Activated CD8-positive, alpha-beta T cell treated with anti-CD3 and anti-CD28 coated beads for 36 hours (primary cell): ENCODE measurements at regions not wholly inside any gene's neighbourhood (a gene's known extent, or its start where the extent isn't known, plus 50 kb on each side); places are given as distances from the start of the nearest gene placed in this dataset.

ENCODE experiments used
- ATAC-seq: fragments of 200-7000 bp; cut with Tn5 transposase; one replicate; pipeline ENCODE4 v1.10.0; 2021; ENCODE audit warnings: mild to moderate bottlenecking, moderate library complexity
- CTCF ChIA-PET: fragments of 350-600 bp; sonication (Branson Sonifier 250); formaldehyde crosslinking; loops from one replicate; lab custom pipeline; 2021; ENCODE audit warnings: antibody characterized with exemption; lab: Charles Lee
- POLR2A ChIA-PET: fragments of 350-600 bp; sonication (Branson Sonifier 250); formaldehyde crosslinking; loops from one replicate; lab custom pipeline; 2021; ENCODE audit warnings: antibody characterized with exemption; lab: Charles Lee
- DNase-seq: peaks from one replicate; pipeline ENCODE4 v3.0.0-alpha.2; 2020
- H3K27ac Mint-ChIP-seq: one replicate; pipeline ENCODE4 v1.8.0; 2021; ENCODE audit warnings: mild to moderate bottlenecking, mixed read lengths
- H3K27me3 Mint-ChIP-seq: one replicate; pipeline ENCODE4 v1.8.0; 2021; ENCODE audit warnings: mixed read lengths
- H3K36me3 Mint-ChIP-seq: one replicate; pipeline ENCODE4 v1.8.0; 2021; ENCODE audit warnings: low read depth, mixed read lengths
- H3K4me1 Mint-ChIP-seq: one replicate; pipeline ENCODE4 v1.8.0; 2021; ENCODE audit warnings: low read depth, mixed read lengths
- H3K4me3 Mint-ChIP-seq: one replicate; pipeline ENCODE4 v1.8.0; 2021; ENCODE audit warnings: mild to moderate bottlenecking, moderate library complexity, mixed read lengths
- H3K9me3 Mint-ChIP-seq: one replicate; pipeline ENCODE4 v1.8.0; 2021; ENCODE audit warnings: mixed read lengths
- CTCF ChIP-seq: fragments of 200-600 bp; IDR thresholded peaks from one replicate; pipeline ENCODE4 v1.8.0; 2022; ENCODE audit warnings: antibody characterized with exemption, mild to moderate bottlenecking
- intact Hi-C: fragments of 100-400 bp; cut with micrococcal nuclease; formaldehyde crosslinking; loops from one replicate; pipeline ENCODE4 v1.10.0; 2022

- ChIA-PET POLR2A (no interaction called here), CTCF (no interaction called here)
- DNase-seq (no peak), ATAC-seq (no peak)
- Mint-ChIP-seq H3K27me3 (no peaks in the 10 kb centered on the region), H3K9me3 (no peaks in the 10 kb centered on the region), H3K27ac (no peak overlapping the region), H3K36me3 (no peaks in the 10 kb centered on the region), H3K4me3 (no peak overlapping the region), H3K4me1 (no peaks in the 10 kb centered on the region)
- TF ChIP-seq CTCF: no peak
- intact Hi-C loops: no loop called here
Measured at GRCh38 chr3:104835376-104835775, 531.3 kb upstream of the ALCAM start.

DNA sequence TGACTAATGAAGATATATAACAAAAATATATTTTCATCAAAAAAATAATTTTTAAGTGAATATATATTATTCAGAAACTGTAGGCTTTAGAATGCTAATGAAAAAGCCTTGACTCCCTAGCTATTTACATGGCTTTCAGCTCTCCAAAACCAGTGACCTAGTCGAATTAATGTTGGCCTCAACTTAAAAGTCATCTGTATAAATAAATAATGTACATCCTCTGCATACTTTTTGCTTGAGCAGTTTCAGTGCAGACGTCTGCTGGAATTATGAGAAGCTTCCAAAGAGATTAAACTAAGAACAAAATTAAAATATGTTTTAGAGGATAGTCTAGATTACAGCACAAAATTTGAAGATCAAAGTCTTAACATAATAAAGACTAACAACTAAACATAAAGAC, 520.4 kb upstream of the ALCAM start:
- intact Hi-C loops: no loop called here
- Mint-ChIP-seq H3K27me3 (no peaks in the 10 kb centered on the region), H3K4me1 (no peaks in the 10 kb centered on the region), H3K9me3 (peaks cover 4% of the 10 kb centered on the region), H3K27ac (no peak overlapping the region), H3K36me3 (no peaks in the 10 kb centered on the region), H3K4me3 (no peak overlapping the region)
- DNase-seq (no peak), ATAC-seq (no peak)
- TF ChIP-seq CTCF: no peak
- POLR2A ChIA-PET: no interaction called here
- CTCF ChIA-PET: no interaction called here

DNA sequence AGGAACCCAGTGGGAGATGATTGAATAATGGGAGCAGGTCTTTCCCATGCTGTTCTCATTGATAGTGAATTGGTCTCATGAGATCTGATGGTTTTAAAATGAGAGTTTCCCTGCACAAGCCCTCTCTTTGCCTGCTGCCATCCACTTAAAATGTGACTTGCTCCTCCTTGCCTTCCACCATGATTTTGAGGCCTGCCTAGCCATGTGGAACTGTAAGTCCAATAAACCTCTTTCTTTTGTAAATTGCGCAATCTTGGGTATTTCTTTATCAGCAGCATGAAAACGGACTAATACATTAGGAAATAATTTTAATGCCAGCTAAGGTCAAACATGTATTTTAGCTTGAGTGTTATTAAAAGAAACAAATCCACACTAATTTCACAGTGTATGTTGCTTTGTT, 517.6 kb upstream of the ALCAM start:
- ATAC-seq (no peak), DNase-seq (no peak)
- Mint-ChIP-seq H3K27ac (no peak overlapping the region), H3K4me1 (no peaks in the 10 kb centered on the region), H3K36me3 (no peaks in the 10 kb centered on the region), H3K9me3 (peaks cover 4% of the 10 kb centered on the region), H3K27me3 (no peaks in the 10 kb centered on the region), H3K4me3 (no peak overlapping the region)
- CTCF ChIA-PET: no interaction called here
- intact Hi-C loops: no loop called here
- TF ChIP-seq CTCF: no peak
- POLR2A ChIA-PET: no interaction called here

DNA sequence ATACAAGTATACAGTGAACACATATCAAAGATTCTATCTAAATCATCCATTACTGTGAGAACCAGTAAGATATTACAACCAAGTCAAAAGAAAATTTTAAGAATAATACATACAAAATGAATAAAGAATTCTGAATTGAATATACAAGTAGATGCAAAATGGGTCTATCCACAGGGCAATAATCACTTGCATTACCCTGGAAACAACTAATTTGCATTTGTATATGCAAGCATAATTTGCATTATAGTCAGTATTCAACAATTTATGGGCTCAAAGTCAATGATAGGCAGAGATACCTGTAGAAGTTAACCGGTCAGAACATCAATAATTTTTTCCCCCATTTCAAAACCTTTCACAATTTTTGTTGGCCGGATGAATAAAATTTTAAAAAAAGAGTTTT, 512.2 kb upstream of the ALCAM start:
- no peak overlapping the region for H3K4me3 Mint-ChIP-seq
- H3K9me3 Mint-ChIP-seq: peaks cover 2% of the 10 kb centered on the region
- POLR2A ChIA-PET: no interaction called here
- H3K36me3 Mint-ChIP-seq: no peaks in the 10 kb centered on the region
- H3K27ac Mint-ChIP-seq: no peak overlapping the region
- no peak for TF ChIP-seq CTCF
- H3K4me1 Mint-ChIP-seq: no peaks in the 10 kb centered on the region
- CTCF ChIA-PET: no interaction called here
- ATAC-seq (no peak), DNase-seq (no peak)
- H3K27me3 Mint-ChIP-seq: no peaks in the 10 kb centered on the region
- intact Hi-C loops: no loop called here

- H3K9me3 Mint-ChIP-seq: peaks cover 2% of the 10 kb centered on the region
- POLR2A ChIA-PET: no interaction called here
- DNase-seq (no peak), ATAC-seq (no peak)
- intact Hi-C loops: no loop called here
- H3K4me1 Mint-ChIP-seq: no peaks in the 10 kb centered on the region
- H3K4me3 Mint-ChIP-seq: no peak overlapping the region
- CTCF ChIA-PET: no interaction called here
- H3K27ac Mint-ChIP-seq: no peak overlapping the region
- TF ChIP-seq CTCF: no peak
- H3K36me3 Mint-ChIP-seq: no peaks in the 10 kb centered on the region
- no peaks in the 10 kb centered on the region for H3K27me3 Mint-ChIP-seq
Measured at GRCh38 chr3:104855702-104856101, 511.0 kb upstream of the ALCAM start.
